GM20000 (cell line): ENCODE measurements at regions not wholly inside any gene's neighbourhood (a gene's known extent, or its start where the extent isn't known, plus 50 kb on each side); places are given as distances from the start of the nearest gene placed in this dataset.

Source experiments
- DNase-seq: peaks from one replicate; pipeline ENCODE4 v3.0.0; 2012; ENCODE audit warnings: low spot score
- TF ChIP-seq, protein P1 (sequence below): IDR thresholded peaks from 2 replicates; pipeline ENCODE4 v1.5.1; 2012; ENCODE audit warnings: mild to moderate bottlenecking, control low read depth; ENCODE audit errors: extremely low read depth, missing control alignments

GRCh38 chr22:27100789-27101188 is 443.4 kb downstream of the MIAT start:
- TF ChIP-seq, protein P1, sequence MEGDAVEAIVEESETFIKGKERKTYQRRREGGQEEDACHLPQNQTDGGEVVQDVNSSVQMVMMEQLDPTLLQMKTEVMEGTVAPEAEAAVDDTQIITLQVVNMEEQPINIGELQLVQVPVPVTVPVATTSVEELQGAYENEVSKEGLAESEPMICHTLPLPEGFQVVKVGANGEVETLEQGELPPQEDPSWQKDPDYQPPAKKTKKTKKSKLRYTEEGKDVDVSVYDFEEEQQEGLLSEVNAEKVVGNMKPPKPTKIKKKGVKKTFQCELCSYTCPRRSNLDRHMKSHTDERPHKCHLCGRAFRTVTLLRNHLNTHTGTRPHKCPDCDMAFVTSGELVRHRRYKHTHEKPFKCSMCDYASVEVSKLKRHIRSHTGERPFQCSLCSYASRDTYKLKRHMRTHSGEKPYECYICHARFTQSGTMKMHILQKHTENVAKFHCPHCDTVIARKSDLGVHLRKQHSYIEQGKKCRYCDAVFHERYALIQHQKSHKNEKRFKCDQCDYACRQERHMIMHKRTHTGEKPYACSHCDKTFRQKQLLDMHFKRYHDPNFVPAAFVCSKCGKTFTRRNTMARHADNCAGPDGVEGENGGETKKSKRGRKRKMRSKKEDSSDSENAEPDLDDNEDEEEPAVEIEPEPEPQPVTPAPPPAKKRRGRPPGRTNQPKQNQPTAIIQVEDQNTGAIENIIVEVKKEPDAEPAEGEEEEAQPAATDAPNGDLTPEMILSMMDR: no peak
- no peak for DNase-seq

DNA sequence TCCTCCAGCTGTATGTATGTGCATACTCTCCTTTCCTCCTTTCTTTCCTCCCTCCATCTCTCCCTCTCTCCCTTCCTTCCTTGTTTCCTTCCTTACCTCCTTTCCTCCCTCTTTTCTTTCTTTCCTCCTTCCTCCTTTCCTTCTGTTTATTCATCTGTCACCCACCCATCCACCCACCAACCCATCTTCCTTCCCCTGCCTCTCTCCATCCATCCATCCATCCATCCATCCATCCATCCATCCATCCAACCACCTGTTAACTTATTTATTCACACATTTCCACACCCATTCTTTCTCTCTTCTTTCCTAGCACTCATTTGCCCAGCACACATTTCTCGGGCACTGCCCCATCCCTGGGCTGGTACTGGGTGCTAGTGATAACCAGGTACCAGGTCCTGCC is 443.9 kb downstream of the MIAT start:
- no peak for DNase-seq
- TF ChIP-seq, protein P1: no peak

DNA sequence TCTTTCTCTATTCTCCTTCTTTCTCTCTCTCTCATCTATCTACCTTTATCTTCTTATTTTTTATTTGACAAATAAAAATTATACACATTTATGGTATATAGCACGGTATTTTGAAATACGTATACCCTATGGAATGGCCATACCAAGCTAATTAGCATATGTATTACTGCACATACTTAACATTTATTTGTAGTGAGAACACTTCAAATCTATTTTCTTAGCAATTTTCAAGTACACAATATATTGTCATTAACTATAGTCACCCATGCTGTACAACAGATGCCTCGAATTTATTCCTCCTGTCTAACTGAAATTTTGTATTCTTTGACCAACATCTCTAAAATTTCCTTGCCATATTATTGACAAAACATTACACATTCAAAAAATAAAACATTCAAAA is 447.1 kb downstream of the MIAT start:
- no peak for DNase-seq
- TF ChIP-seq, protein P1: no peak

GRCh38 chr22:27105142-27106025 is 448.0 kb downstream of the MIAT start:
- DNase-seq: no peak
- TF ChIP-seq, protein P1: no peak

GRCh38 chr22:27106985-27107384 is 449.6 kb downstream of the MIAT start:
- TF ChIP-seq, protein P1: no peak
- no peak for DNase-seq

DNA sequence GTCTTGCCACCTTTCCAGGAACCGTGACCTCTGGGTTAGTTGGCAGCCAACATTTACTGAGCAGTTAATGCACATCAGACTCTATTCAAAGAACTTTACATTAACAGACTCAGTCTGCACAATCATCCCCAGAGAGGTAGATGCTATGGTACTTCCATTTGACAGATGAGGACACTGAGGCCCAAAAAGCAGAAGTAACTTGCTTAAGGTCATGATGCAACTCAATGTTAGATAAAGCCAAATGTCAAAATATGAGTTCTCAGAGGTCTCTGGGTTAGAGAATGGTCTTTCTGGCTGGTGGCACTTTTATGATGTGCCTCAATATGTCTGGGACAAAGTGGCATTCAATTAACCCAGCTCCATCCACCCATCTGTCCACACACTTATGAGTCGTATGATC is 450.0 kb downstream of the MIAT start:
- no peak for DNase-seq
- TF ChIP-seq, protein P1: no peak

GRCh38 chr22:27107824-27108223 is 450.4 kb downstream of the MIAT start:
- TF ChIP-seq, protein P1: no peak
- no peak for DNase-seq
